ENCODE measurements at regions not wholly inside any gene's neighbourhood (a gene's known extent, or its start where the extent isn't known, plus 50 kb on each side); places are given as distances from the start of the nearest gene placed in this dataset.

DNA sequence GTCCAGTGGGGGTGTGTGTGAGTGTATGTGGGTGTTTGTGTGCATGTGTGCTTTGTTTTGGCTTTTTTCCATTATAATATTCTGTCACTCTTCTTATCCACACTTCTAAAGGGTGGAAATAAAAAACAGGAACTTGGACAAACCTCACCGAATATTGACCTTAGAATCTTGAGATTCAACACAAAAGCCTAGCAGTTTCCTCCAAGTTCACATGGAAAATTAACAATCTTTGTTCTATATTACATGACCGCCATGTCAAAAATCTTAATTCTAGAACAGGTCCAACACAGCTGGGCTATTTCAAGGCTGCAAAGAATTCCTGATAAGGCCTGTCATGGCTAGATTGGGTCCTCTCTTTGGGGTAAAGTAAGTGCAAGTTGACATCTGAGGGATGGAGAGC, 169.3 kb upstream of the OSR1 start:
- DNase-seq (ENCODE audit: low read depth): no peak
- TF ChIP-seq, protein P1, sequence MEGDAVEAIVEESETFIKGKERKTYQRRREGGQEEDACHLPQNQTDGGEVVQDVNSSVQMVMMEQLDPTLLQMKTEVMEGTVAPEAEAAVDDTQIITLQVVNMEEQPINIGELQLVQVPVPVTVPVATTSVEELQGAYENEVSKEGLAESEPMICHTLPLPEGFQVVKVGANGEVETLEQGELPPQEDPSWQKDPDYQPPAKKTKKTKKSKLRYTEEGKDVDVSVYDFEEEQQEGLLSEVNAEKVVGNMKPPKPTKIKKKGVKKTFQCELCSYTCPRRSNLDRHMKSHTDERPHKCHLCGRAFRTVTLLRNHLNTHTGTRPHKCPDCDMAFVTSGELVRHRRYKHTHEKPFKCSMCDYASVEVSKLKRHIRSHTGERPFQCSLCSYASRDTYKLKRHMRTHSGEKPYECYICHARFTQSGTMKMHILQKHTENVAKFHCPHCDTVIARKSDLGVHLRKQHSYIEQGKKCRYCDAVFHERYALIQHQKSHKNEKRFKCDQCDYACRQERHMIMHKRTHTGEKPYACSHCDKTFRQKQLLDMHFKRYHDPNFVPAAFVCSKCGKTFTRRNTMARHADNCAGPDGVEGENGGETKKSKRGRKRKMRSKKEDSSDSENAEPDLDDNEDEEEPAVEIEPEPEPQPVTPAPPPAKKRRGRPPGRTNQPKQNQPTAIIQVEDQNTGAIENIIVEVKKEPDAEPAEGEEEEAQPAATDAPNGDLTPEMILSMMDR (IDR thresholded peaks at IDR 0.05; ENCODE audit: insufficient read depth, low read depth, low read length, missing control alignments): no peak
- no peak overlapping the region for H3K4me3 ChIP-seq (ENCODE audit: low read depth, low read length)

GRCh38 chr2:19525313-19525712, 166.9 kb upstream of the OSR1 start:
- DNase-seq (ENCODE audit: low read depth): no peak
- H3K4me3 ChIP-seq (ENCODE audit: low read depth, low read length): no peak overlapping the region
- TF ChIP-seq, protein P1 (IDR thresholded peaks at IDR 0.05; ENCODE audit: insufficient read depth, low read depth, low read length, missing control alignments): no peak

- no peak for DNase-seq (ENCODE audit: low read depth)
- TF ChIP-seq, protein P1 (IDR thresholded peaks at IDR 0.05; ENCODE audit: insufficient read depth, low read depth, low read length, missing control alignments): no peak
- no peak overlapping the region for H3K4me3 ChIP-seq (ENCODE audit: low read depth, low read length)
These were observed 160.6 kb upstream of the OSR1 start for GRCh38 chr2:19519045-19519444.

- no peak for DNase-seq (ENCODE audit: low read depth)
- no peak overlapping the region for H3K4me3 ChIP-seq (ENCODE audit: low read depth, low read length)
- TF ChIP-seq, protein P1 (IDR thresholded peaks at IDR 0.05; ENCODE audit: insufficient read depth, low read depth, low read length, missing control alignments): no peak
These were observed 148.7 kb upstream of the OSR1 start for GRCh38 chr2:19507137-19507536.

GRCh38 chr2:19505199-19506136, 147.0 kb upstream of the OSR1 start:
- no peak for DNase-seq (ENCODE audit: low read depth)
- no peak overlapping the region for H3K4me3 ChIP-seq (ENCODE audit: low read depth, low read length)
- TF ChIP-seq, protein P1 (IDR thresholded peaks at IDR 0.05; ENCODE audit: insufficient read depth, low read depth, low read length, missing control alignments): no peak

DNA sequence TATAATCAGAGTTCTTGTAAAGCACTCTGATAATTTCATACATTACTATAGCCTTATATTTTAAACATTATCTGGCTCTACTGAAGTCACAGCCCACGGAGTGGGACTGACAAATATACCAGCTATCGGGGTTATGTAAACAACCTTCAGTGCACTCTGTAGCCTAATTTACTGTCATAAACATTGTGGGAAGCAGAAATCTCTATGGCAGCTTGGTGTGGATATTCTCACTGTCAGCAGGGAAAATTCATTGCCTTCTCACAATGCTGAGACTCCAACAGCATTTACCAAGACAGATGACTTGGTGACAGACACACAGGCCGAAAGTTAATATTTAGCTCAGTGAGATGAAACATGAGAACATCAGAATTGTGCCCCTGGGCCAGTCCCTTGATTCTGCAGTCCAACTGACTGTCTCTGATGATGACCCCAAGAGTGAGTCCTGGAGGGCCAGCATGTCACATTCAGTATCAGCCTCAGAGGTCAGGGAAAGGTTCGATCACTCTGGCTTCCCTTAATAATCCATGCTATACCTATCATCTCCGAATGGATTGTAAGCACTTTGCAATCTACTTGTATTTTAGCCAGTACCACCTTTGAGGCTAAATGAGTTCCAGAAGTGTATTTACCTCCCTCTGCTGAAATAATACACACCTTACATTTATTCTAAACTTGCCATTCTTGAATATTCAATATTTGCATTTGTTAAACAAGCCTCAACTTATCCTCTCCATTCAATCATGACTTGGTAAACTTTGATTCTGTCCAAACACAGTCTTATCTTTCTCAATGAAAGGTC, 146.2 kb upstream of the OSR1 start:
- H3K4me3 ChIP-seq (ENCODE audit: low read depth, low read length): no peak overlapping the region
- no peak for DNase-seq (ENCODE audit: low read depth)
- TF ChIP-seq, protein P1 (IDR thresholded peaks at IDR 0.05; ENCODE audit: insufficient read depth, low read depth, low read length, missing control alignments): no peak
